PC-9 (cell line): ENCODE measurements at regions not wholly inside any gene's neighbourhood (a gene's known extent, or its start where the extent isn't known, plus 50 kb on each side); places are given as distances from the start of the nearest gene placed in this dataset.

Experiments used
- CTCF ChIP-seq: fragments of 200-600 bp; sonication (generic); conservative IDR thresholded peaks from 2 replicates; pipeline ENCODE4 v1.6.1; 2017; ENCODE audit warnings: mixed run types, antibody characterized with exemption, mild to moderate bottlenecking, moderate library complexity
- EZH2 ChIP-seq: fragments of 200-600 bp; sonication (generic); IDR thresholded peaks from 2 replicates; pipeline ENCODE4 v1.8.0; 2017; ENCODE audit warnings: antibody characterized with exemption, low read depth

GRCh38 chr10:15985690-15986089 is 125.4 kb upstream of the MINDY3 start:
- TF ChIP-seq CTCF (no peak), EZH2 (no peak)
